Esophagus muscularis mucosa (tissue), 4 donors: ENCODE measurements at regions not wholly inside any gene's neighbourhood (a gene's known extent, or its start where the extent isn't known, plus 50 kb on each side); places are given as distances from the start of the nearest gene placed in this dataset.

ENCODE experiments used
- EP300 ChIP-seq: sonication (generic); formaldehyde crosslinking; IDR thresholded peaks from one replicate; pipeline ENCODE4 v1.6.1; 2017; ENCODE audit warnings: antibody characterized with exemption
- POLR2A ChIP-seq: fragments of 450-650 bp; IDR thresholded peaks from one replicate; pipeline ENCODE4 v1.6.1; 2017; ENCODE audit warnings: antibody characterized with exemption, moderate library complexity, mild to moderate bottlenecking, low read depth
- POLR2AphosphoS5 ChIP-seq, 2 donors: sonication (generic); formaldehyde crosslinking; IDR thresholded peaks; one replicate each; pipeline ENCODE4 v1.6.1; 2017; ENCODE audit warnings: antibody characterized with exemption in 2 of 2
- TF ChIP-seq, protein P1 (sequence below), 3 experiments: fragments of 200-600 bp in 2 of 3; fragments of 450-650 bp in 1 of 3; sonication (generic) in 2 of 3; IDR thresholded peaks; one replicate each; pipeline ENCODE4 v1.5.1; 2017 to 2019; ENCODE audit warnings: antibody characterized with exemption in 3 of 3, mild to moderate bottlenecking in 2 of 3, moderate library complexity in 1 of 3

DNA sequence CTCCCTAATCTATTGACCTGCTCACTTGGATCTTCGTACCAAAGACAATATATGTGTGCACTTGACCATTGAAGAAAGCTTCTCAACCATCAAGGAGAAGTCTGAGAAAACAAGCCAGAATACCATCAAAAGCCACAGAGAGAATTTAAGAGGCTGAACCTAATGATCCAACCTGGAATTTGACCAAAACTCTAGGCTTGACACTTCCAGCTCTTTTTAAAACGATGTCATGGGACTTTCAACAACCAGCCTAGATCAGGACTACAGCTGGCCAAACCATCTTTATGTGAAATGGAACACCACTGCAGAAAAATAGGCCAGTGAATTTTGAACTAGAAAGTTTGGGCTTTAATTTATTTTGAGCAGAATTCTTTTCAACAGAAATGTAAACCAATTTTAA is 444.4 kb downstream of the LTN1 start:
- TF ChIP-seq, protein P1, sequence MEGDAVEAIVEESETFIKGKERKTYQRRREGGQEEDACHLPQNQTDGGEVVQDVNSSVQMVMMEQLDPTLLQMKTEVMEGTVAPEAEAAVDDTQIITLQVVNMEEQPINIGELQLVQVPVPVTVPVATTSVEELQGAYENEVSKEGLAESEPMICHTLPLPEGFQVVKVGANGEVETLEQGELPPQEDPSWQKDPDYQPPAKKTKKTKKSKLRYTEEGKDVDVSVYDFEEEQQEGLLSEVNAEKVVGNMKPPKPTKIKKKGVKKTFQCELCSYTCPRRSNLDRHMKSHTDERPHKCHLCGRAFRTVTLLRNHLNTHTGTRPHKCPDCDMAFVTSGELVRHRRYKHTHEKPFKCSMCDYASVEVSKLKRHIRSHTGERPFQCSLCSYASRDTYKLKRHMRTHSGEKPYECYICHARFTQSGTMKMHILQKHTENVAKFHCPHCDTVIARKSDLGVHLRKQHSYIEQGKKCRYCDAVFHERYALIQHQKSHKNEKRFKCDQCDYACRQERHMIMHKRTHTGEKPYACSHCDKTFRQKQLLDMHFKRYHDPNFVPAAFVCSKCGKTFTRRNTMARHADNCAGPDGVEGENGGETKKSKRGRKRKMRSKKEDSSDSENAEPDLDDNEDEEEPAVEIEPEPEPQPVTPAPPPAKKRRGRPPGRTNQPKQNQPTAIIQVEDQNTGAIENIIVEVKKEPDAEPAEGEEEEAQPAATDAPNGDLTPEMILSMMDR (IDR thresholded peaks at IDR 0.05), result no peak
- TF ChIP-seq POLR2A, result no peak
- no peak for TF ChIP-seq POLR2AphosphoS5 (IDR thresholded peaks at IDR 0.05)
- TF ChIP-seq EP300, result no peak
